GM21515 (cell line): ENCODE measurements at regions not wholly inside any gene's neighbourhood (a gene's known extent, or its start where the extent isn't known, plus 50 kb on each side); places are given as distances from the start of the nearest gene placed in this dataset.

Experiments
- ATAC-seq: cut with Tn5 transposase; IDR thresholded peaks from one replicate; pipeline ENCODE4 v1.9.1; 2021; ENCODE audit not compliant: unreplicated experiment

DNA sequence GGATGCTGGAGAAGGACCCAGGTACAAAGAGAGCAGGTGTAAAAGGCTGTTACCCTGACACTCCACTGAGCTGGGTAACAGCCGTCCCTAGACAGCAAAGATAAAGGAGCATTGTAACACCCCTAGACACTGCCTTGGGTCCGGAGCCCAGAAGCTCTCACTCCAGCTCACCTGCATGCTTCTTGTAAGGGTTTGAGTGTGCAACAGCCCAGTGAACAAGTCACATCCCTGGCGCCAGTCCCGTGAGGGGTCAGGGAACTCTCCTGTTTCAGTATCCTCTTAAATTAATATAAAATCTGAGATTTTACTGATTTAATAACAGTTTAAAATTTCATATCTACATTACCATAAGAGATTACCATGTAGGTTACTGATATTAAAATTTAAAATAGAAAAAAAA is 124.8 kb upstream of the LMO3 start:
- ATAC-seq = no peak

DNA sequence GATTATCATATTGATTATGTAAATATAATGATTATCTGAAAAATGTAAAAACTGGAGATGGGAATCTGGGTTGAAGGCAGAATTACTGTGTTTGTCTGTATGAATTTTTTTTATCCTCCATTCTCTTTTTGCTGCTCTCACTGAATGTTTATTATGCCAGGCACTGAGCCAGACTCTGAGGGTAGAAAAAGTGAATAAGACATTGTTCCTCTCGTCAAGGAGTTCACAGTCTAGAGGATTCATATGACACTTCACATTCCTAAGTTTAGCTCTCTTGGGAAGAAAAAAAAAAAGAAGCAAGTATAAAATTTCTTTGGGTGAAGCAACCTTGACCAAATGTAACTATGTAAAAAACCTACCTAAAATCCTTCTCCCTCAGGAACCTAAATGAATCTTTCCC is 120.9 kb upstream of the LMO3 start:
- ATAC-seq = no peak

DNA sequence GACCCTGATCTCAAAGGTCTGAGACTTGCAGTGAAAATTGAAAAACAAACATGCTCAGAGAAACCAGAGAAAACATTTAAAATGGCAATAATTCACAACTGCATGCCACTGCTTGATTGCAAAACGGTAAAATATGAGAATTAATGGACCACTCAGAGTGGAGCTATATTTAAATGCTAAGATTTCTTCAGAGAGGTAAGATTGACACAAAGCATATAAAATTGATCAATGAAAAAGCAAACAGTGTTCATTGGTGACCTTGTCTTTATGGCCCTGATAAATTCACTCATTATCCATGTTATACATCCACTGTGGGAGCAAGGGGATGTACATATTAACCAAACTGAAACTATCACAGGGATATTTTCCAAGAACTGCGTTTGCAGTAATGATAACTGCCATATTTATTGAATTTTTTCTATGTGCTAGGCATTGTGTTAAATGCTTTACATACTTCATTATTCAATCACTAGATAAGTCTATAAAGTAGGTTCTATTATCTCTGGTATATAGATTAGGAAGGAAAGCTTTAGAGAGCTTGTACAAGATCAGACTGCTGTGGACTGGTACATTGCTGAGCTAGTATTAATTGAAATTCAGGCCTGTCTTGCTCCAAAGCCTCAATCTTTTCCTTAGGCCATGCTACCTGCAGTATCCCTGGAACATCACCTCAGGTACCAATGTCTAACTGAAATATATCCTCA is 113.9 kb upstream of the LMO3 start:
- ATAC-seq = no peak

DNA sequence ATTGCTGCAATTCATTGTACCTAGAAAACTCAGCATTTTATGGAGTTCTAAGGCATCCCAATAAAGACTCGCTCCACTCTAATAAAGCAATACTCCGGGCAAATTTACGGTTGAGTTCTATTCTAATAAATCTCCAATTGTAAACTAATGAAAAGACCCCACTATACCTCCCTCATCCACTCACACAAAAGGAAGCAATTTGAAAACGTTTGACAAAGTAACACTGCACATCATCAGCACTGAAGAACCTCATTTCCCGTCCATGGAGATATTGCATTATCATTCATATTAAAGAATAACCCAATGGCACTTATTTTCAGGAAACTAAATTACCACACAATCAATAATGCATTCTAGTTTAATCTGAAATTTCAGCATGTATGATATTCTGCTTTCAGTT is 111.0 kb upstream of the LMO3 start:
- no peak for ATAC-seq

DNA sequence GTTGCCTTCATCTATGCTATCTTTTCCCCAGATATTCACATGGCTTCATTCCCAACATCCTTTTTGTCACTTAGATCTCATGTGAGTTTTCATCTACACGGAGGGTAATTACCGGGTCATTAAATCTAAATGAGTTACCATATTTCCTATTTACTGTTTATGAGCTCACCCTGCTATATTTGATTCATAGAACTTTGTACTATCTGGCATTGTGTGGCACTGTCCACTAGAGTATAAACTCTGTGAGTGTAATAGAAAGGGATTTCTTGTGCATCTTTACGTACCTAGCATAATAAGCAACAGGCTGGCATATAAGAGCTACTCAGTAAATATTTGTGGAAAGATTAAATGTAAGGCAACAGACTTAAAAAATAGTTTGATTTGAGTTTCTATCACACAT is 86.1 kb upstream of the LMO3 start:
- no peak for ATAC-seq

DNA sequence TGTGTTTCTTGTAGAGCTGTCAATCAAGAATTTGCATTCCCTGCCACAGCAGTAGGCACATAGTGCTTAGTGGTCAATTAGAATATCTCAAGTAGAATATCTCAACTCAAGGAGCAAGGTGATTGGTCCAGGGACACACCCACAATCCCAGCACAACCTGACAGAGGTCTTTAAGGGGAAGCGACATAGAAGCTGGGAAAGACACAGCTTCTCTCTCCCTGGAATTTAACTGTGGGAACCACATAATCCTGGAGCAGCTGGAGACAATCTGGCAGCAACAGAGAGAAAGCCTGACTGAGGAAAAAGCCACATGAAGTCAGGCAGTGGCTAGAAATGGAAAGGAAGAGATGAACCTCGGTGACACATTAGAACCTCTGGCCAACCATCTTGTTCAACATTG is 85.7 kb upstream of the LMO3 start:
- ATAC-seq = no peak

DNA sequence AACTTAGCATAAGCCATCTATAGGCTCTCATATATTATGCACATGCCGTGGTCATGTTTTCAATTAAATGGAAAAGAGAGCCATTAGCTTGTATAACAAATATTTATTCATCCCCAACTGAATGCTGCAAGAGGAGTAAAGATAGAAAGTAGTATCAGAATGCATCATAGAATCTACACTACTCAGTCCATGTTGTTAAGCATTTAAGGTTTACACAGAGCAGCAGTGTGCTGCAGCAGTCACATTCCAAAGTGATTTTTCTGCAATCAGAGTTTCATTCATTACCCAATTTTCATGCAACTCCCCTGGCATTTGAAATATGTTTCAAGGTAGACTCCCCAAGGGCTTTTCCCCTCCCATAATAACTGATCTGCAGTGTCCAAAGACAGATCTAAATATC is 82.2 kb upstream of the LMO3 start:
- ATAC-seq = no peak

DNA sequence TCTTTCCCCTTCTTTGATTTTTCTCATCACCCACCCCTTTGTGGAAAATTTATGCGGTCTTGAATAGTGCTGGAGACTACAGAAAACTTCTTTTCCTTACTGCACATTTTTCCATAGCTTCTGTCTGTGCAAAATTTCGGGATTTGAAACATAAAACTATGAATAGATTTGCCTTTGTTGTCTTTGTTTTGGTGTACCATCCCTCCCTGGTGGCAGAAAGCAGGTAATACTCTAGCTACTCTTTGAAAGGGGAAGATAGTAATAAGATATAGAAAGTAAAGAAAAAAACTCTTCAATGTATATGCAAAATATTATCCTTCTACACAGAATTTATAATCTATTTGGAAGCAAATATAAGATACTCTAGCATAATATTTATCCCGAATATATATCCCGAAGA is 79.1 kb upstream of the LMO3 start:
- no peak for ATAC-seq

DNA sequence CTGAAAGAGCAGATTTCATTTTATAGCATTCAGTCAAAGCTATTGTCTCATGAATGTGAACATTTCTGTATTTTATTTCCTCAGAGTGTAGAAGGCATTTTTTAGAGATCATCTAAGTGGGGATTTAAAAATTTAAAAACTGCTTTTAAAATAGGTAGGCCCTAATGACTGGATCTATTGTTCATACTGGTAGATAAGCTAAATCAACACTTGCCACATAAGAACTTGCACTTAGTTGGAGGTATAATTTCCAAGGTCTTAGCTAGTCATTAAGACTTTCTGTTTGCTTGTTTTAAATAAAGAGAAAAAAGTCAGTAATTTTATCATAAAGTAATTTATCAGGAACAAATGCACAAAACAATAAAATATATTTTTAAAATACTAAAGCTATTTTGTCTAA is 75.2 kb upstream of the LMO3 start:
- no peak for ATAC-seq

DNA sequence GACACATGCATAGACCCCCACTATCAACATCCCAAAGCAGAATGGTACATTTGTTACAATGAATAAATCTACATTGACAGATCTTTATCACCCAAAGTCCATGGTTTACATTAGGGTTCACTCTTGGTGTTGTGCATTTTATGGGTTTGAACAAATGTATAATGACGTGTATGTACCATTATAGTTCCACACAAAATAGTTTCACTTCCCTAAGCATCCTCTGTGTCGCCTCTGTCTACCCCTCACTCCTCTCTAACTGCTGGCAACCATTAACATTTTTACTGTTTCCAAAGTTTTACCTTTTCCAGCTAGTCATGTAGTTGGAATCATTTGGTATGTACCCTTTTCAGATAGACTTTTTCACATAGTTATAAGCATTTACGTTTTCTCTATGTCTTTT is 69.5 kb upstream of the LMO3 start:
- ATAC-seq = no peak

DNA sequence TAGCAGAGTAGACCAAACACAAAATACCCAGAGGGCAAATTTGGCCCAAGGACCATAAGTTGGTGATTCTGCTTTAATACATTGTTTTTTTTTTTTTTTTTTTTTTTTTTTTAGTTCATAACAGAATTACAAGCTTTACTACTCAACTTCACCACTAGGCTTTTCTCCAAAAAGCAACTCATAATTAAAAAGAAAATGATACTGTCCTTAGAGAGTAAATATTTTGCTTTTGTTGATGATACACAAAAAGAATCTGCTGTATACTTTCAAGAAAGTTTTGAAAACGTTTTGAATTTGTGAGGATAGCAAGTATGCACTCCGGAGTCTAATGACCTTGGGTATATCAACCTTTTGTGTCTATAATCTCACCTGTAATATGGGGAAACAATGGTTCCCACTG is 68.9 kb upstream of the LMO3 start:
- no peak for ATAC-seq

DNA sequence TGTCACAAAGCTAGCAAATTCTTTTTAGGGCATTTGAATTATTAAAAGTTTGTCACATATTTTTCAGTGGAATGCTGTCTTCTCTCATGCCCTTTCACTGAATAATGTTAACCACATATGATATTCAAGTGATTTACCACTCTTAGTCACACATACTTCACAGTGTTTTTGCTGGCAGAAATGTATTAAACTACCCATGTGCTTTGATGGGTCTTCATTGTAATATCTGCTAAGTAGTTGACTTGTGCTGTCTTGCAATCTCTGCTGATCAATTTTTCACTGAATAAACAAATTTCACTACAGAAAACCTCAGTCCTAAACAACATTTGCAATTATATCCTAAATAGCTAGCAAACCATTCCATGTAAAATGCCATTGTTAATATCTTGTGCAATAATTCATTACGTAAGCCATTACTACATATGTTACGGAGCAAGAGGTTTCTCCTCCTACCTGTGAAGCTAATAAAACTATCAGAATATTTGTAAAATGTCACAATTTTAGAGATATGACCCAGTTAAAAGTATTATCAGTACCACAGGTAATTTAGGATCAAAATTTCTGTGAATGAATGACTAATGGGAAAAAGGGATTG is 64.6 kb upstream of the LMO3 start:
- no peak for ATAC-seq

DNA sequence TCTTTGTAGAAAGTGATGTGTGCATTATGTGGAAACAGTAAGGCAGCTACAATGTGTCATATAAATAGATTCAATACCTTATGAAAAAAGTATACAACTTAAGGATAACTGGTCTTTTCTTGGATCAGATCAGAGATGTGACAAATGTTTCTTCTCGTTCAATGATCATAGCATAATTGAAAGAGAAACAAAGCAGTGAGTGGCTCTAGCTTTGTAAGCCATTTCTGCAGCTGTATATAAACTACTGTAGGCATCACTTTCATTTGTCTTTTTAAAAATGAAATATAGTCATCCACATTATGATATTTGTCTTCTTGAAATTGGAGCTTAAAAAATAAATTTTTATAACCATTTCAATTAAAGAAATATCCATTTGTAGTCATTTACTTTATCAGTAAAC is 63.8 kb upstream of the LMO3 start:
- ATAC-seq = no peak

DNA sequence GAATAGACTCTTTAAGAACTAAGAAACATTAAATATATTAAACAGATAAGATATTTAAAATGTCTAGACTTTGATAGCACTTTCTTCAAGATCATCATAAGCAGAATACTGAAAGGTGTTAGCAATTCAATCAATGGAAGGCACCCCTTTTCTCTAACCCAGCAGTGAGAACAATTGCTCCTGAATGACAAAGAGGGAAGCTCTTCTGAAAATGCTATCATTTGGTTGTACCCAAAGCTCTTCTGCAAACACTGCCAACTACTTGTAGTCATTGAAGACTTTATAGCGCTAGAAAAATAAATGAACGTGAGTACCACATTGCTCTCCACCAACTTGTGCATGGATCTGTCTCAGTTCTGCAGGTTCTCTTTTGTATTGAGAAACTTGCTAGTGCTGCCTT is 62.2 kb upstream of the LMO3 start:
- ATAC-seq = no peak

DNA sequence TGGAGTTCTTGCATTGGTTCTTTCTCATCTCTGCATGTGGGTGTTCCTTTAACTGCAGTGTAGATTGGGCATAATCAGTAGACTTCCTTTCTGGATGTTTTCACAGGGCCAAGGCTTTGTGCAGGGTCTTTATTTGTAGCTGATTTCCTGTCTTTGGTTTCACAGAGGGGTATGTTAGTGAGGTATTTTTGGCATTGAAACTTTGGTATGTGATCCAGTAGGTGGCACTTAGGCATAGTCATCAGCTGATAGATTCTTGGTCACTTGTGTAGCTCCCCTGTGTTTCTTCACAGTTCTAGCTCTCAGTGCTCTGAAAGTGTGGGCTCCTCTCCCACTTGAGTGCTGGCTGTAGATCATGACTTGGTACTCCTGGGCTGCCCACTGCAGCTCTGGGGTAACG is 52.7 kb upstream of the LMO3 start:
- ATAC-seq = no peak
